ENCODE measurements at regions not wholly inside any gene's neighbourhood (a gene's known extent, or its start where the extent isn't known, plus 50 kb on each side); places are given as distances from the start of the nearest gene placed in this dataset.

GRCh38 chr13:111950697-111951096 lies 116.3 kb upstream of the SOX1 start:
- no peak for DNase-seq (ENCODE audit: low spot score)

GRCh38 chr13:111952032-111952431 lies 114.9 kb upstream of the SOX1 start:
- DNase-seq (ENCODE audit: low spot score), result no peak

DNA sequence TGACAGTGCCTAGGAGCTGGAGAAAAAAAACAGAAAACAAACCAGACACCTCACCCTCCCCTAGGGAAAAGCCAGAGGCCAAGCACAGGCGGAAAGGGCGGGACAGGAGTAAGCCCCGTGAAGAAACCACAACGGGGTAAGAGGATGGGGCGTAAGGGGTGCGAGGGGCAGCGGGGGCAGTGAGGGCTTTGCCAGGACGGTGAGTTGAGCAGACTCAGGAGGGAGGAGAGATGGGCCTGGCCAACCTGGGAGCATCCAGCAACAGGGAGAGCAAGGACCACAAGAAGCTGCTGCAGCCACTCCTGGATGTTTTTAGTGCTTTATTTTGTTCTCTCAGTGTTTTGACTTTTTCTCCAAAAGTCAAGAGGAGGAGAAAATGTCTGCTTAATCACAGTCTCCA lies 114.1 kb upstream of the SOX1 start:
- no peak for DNase-seq (ENCODE audit: low spot score)

DNA sequence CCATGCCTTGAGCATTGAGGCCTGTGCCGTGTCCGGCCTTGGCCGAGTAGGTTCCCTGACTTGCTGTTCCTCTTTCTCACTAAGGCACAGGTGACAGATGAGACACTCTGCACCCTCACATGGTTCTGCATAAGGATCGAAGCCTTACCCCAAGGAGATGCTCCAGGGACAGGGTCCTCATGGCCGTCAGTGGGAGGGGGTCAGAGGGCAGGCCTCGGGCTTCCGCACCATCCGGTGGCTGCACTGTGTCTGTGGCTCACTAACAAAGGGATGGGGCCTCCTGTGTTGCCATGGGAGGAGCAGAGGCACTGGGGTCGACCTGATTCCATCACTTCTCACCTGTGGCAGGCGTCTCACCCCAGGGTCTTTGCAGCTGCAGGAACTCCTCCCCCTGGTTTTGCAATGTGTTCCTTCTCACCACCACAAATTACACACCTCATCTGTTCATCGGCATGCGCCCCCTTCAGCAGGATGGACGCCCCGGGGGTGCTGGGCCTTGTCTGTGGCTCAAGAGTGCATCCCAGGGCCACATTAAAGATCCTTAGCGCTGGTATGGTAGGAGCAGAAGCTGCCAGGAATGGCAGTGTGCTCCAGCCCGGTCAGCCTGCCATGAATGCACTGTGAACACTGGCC lies 113.3 kb upstream of the SOX1 start:
- no peak for DNase-seq (ENCODE audit: low spot score)

- DNase-seq (ENCODE audit: low spot score), result peak; percentile 32
These were observed 112.1 kb upstream of the SOX1 start for GRCh38 chr13:111954661-111955411.

GRCh38 chr13:111955412-111956065 lies 111.4 kb upstream of the SOX1 start:
- no peak for DNase-seq (ENCODE audit: low spot score)

- no peak for DNase-seq (ENCODE audit: low spot score)
These were observed 110.4 kb upstream of the SOX1 start for GRCh38 chr13:111956261-111957151.

GRCh38 chr13:111957913-111958450 lies 109.0 kb upstream of the SOX1 start:
- no peak for DNase-seq (ENCODE audit: low spot score)

- no peak for DNase-seq (ENCODE audit: low spot score)
These were observed 108.1 kb upstream of the SOX1 start for GRCh38 chr13:111958612-111959395.

- no peak for DNase-seq (ENCODE audit: low spot score)
These were observed 106.7 kb upstream of the SOX1 start for GRCh38 chr13:111960152-111960772.

GRCh38 chr13:111961236-111961635 lies 105.7 kb upstream of the SOX1 start:
- no peak for DNase-seq (ENCODE audit: low spot score)

DNA sequence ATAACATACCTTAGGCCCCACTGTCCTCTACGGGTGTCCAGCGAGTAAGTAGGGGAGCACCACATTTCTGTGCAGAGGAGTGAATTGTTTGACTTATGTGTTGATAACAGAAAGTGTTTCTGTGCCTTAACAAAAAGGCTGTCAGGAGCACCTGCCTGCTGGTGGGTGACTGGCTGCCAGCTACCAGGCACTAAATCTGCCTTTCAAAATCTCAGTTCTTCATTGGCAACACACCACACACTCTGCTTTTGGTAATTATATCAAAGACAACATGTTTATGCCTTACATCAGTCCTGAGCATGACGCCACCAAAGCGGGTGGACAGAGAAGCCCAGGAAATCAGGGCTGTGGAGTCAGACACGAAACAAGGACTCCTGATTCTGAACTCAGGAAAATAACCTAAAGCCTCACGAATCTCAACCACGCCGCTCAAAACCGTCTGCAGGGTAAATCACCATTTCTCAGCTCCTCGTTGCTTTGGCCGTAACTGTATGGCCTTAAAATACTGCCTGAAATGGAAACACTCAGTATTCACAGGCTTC lies 105.2 kb upstream of the SOX1 start:
- no peak for DNase-seq (ENCODE audit: low spot score)

- DNase-seq (ENCODE audit: low spot score), result no peak
These were observed 104.5 kb upstream of the SOX1 start for GRCh38 chr13:111962431-111962891.

- no peak for DNase-seq (ENCODE audit: low spot score)
These were observed 103.9 kb upstream of the SOX1 start for GRCh38 chr13:111963031-111963430.

- no peak for DNase-seq (ENCODE audit: low spot score)
These were observed 102.4 kb upstream of the SOX1 start for GRCh38 chr13:111964411-111965035.

GRCh38 chr13:111965466-111966214 lies 101.3 kb upstream of the SOX1 start:
- DNase-seq (ENCODE audit: low spot score), result no peak

GRCh38 chr13:111966933-111967332 lies 100.0 kb upstream of the SOX1 start:
- DNase-seq (ENCODE audit: low spot score), result no peak

DNA sequence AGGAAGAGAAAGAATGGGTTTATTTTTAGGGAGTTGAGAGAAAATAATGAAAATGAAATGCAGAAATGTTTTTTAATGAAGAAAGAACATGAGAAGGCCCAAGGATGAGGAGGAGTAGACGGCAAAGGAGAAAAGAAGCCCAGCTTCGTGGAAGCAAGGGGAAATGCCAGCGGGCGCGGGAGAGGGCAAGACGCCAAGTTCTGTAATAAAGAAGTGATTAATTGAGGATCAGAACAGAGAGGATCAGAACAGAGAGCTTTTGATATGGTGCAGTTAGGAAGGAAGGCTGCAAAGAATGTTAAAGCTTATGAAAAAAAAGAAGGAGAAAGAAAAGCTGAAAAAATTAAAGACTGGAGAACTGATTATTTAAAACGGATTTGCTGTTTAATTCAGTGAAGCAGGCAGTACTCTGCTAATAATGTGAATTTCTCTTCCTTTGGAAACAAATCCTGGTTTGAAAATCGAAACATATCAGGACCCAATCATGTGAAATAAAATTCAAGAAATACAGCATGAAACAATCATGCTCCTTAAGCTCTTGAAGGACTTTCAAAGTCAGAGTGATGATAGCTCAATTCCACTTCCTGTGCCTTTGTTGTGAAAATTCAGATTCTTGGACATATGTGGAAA lies 99.3 kb upstream of the SOX1 start:
- no peak for DNase-seq (ENCODE audit: low spot score)
